ENCODE measurements at regions not wholly inside any gene's neighbourhood (a gene's known extent, or its start where the extent isn't known, plus 50 kb on each side); places are given as distances from the start of the nearest gene placed in this dataset.
"Not testable (repeated sequence)": the region's sequence is repeated elsewhere in the genome, so short reads cannot be mapped to it uniquely, and the experiment has no call there.

GRCh38 chr4:55696424-55696823 lies 60.3 kb upstream of the NMU start:
- DNase-seq: not testable (repeated sequence)

- no peak for DNase-seq
These were observed 70.4 kb upstream of the NMU start for GRCh38 chr4:55706541-55706940.

GRCh38 chr4:55707507-55707906 lies 71.4 kb upstream of the NMU start:
- DNase-seq: no peak

GRCh38 chr4:55707991-55708390 lies 71.9 kb upstream of the NMU start:
- not testable (repeated sequence) for DNase-seq

- not testable (repeated sequence) for DNase-seq
These were observed 76.7 kb upstream of the NMU start for GRCh38 chr4:55712835-55713234.

GRCh38 chr4:55721651-55722050 lies 85.6 kb upstream of the NMU start:
- DNase-seq: no peak

GRCh38 chr4:55722132-55722531 lies 86.0 kb upstream of the NMU start:
- no peak for DNase-seq

- DNase-seq: no peak
These were observed 87.3 kb upstream of the NMU start for GRCh38 chr4:55723403-55723802.

- DNase-seq: no peak
These were observed 89.0 kb upstream of the NMU start for GRCh38 chr4:55725057-55725456.

- no peak for DNase-seq
These were observed 91.6 kb upstream of the NMU start for GRCh38 chr4:55727746-55728145.

GRCh38 chr4:55729351-55730279 lies 90.0 kb upstream of the EXOC1L start:
- no peak for DNase-seq

- DNase-seq: no peak
These were observed 89.2 kb upstream of the EXOC1L start for GRCh38 chr4:55730280-55730931.

GRCh38 chr4:55731959-55732358 lies 87.6 kb upstream of the EXOC1L start:
- no peak for DNase-seq

- DNase-seq: no peak
These were observed 86.7 kb upstream of the EXOC1L start for GRCh38 chr4:55732864-55733263.

GRCh38 chr4:55733932-55734331 lies 85.7 kb upstream of the EXOC1L start:
- no peak for DNase-seq

- no peak for DNase-seq
These were observed 82.9 kb upstream of the EXOC1L start for GRCh38 chr4:55736605-55737183.

- no peak for DNase-seq
These were observed 76.9 kb upstream of the EXOC1L start for GRCh38 chr4:55742655-55743202.

GRCh38 chr4:55744369-55744768 lies 75.2 kb upstream of the EXOC1L start:
- DNase-seq: no peak

- no peak for DNase-seq
These were observed 74.6 kb upstream of the EXOC1L start for GRCh38 chr4:55745014-55745413.

- DNase-seq: no peak
These were observed 71.8 kb upstream of the EXOC1L start for GRCh38 chr4:55747793-55748192.

- no peak for DNase-seq
These were observed 69.9 kb upstream of the EXOC1L start for GRCh38 chr4:55749666-55750065.

GRCh38 chr4:55752810-55753209 lies 66.8 kb upstream of the EXOC1L start:
- DNase-seq: no peak

- no peak for DNase-seq
These were observed 65.7 kb upstream of the EXOC1L start for GRCh38 chr4:55753856-55754255.

All from amniotic stem cell (primary cell).